Stimulated activated effector memory CD8-positive, alpha-beta T cell treated with anti-CD3 and anti-CD28 coated beads, Interleukin-12 subunit alpha, Interleukin-12 subunit beta, amount 100 ng/mL, for 72 hours (primary cell): ENCODE measurements at regions not wholly inside any gene's neighbourhood (a gene's known extent, or its start where the extent isn't known, plus 50 kb on each side); places are given as distances from the start of the nearest gene placed in this dataset.
"Not testable (repeated sequence)": the region's sequence is repeated elsewhere in the genome, so short reads cannot be mapped to it uniquely, and the experiment has no call there.

ENCODE experiments used
- ATAC-seq: fragments of 150-1000 bp; cut with Tn5 transposase; 2 replicates; pipeline ENCODE4 v1.10.0; 2021
- DNase-seq, 2 donors: peaks; one replicate each; pipeline ENCODE4 v3.0.0; 2021 to 2022; ENCODE audit warnings: low spot score in 2 of 2
- H3K27ac Mint-ChIP-seq: one replicate; pipeline ENCODE4 v1.8.0; 2022; ENCODE audit warnings: mild to moderate bottlenecking, mixed read lengths
- H3K36me3 Mint-ChIP-seq: one replicate; pipeline ENCODE4 v1.8.0; 2022; ENCODE audit warnings: mild to moderate bottlenecking, mixed read lengths
- H3K4me1 Mint-ChIP-seq: one replicate; pipeline ENCODE4 v1.8.0; 2022; ENCODE audit warnings: mixed read lengths
- H3K4me3 Mint-ChIP-seq: one replicate; pipeline ENCODE4 v1.8.0; 2022; ENCODE audit warnings: mild to moderate bottlenecking, mixed read lengths
- H3K9me3 Mint-ChIP-seq: one replicate; pipeline ENCODE4 v1.8.0; 2022; ENCODE audit warnings: mixed read lengths

DNA sequence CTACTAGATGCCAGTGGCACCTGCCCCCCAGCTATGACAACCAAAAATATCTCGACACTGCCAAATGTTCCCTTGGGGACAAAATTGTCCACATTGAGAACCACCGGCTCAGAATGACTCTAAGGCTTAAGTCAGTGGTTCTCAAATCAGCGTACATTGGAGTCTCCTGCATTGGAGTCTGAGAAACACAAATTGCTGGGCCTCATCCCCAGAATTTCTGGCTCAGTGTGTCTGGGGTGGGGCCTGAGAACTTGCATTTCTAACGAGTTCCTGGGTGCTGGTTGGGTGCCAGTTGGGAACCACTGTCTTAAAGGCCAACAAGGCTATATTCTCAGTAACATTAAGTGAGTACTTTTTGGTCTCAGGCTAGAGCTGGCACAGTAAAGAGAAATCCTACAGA, 77.7 kb upstream of the GADD45A start:
- H3K9me3 Mint-ChIP-seq = no peaks in the 10 kb centered on the region
- no peak overlapping the region for H3K27ac Mint-ChIP-seq
- no peak overlapping the region for H3K4me3 Mint-ChIP-seq
- H3K36me3 Mint-ChIP-seq = no peaks in the 10 kb centered on the region
- H3K4me1 Mint-ChIP-seq = no peaks in the 10 kb centered on the region
- DNase-seq (no peak), ATAC-seq (no peak)

DNA sequence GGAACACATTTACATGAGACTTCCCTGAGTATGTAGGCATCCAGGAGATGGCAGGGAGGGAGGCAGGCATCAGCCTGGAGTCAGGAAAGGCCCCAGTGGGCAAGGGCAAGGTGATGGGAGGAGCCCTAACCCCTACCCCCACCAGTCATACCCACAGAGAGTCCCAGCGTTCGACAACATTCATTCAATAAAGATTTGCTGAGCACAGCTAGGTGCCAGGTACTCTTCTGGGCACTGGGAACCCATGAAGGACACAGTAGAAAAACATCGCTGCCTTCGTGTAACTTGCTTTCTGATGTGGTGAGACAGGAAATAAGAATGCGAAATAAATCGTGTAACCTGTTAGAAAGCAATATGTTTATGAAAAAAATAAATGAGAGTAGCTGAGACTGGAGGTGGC, 77.3 kb upstream of the GADD45A start:
- H3K9me3 Mint-ChIP-seq = no peaks in the 10 kb centered on the region
- no peak for DNase-seq
- H3K4me1 Mint-ChIP-seq = no peaks in the 10 kb centered on the region
- no peak for ATAC-seq
- no peak overlapping the region for H3K27ac Mint-ChIP-seq
- no peaks in the 10 kb centered on the region for H3K36me3 Mint-ChIP-seq
- H3K4me3 Mint-ChIP-seq = no peak overlapping the region

DNA sequence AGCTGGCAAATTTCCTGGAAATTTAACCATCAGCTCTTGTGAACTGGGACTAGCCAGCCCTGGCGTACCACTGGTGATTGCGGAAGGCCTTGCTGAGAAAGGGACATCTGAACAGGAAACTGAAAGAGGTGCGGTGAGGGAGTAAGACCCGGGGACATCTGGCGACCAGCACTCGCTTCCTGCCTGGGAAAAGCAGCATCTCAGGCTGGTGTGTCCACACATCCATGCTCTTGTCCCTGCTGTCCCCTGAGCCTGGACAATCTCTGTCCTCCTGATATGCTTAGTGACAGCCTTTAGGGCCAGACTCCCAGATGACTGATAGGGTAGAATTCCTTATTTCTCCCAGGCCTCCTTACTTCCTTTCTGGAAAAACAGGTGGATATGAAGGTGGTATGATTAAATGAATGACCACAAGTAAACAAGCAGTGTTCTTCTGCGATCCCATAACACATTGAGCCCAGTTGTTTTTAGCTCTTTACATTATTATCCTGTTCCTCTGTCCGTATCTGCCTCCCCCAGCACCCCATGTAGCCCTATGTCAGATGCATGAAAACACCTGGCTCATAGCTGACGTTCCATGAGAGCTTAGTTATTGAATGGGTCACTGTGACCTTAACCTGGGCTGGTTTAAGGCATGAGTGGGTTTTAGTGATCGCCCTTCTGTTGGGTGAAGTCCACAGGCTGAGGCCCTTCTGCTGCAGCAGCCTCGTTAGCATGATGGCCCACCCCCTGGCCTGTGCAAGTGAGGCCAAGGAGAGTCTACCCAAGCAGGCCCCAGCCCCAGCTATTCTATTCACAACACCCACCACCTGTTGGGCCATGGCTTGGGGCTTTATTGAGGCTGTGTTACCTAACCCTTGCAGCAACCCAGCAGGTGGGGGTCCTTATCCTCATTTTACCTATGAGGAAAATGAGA, 76.1 kb upstream of the GADD45A start:
- ATAC-seq (no peak), DNase-seq (no peak)
- H3K9me3 Mint-ChIP-seq = no peaks in the 10 kb centered on the region
- no peak overlapping the region for H3K27ac Mint-ChIP-seq
- no peaks in the 10 kb centered on the region for H3K36me3 Mint-ChIP-seq
- no peak overlapping the region for H3K4me3 Mint-ChIP-seq
- no peaks in the 10 kb centered on the region for H3K4me1 Mint-ChIP-seq

DNA sequence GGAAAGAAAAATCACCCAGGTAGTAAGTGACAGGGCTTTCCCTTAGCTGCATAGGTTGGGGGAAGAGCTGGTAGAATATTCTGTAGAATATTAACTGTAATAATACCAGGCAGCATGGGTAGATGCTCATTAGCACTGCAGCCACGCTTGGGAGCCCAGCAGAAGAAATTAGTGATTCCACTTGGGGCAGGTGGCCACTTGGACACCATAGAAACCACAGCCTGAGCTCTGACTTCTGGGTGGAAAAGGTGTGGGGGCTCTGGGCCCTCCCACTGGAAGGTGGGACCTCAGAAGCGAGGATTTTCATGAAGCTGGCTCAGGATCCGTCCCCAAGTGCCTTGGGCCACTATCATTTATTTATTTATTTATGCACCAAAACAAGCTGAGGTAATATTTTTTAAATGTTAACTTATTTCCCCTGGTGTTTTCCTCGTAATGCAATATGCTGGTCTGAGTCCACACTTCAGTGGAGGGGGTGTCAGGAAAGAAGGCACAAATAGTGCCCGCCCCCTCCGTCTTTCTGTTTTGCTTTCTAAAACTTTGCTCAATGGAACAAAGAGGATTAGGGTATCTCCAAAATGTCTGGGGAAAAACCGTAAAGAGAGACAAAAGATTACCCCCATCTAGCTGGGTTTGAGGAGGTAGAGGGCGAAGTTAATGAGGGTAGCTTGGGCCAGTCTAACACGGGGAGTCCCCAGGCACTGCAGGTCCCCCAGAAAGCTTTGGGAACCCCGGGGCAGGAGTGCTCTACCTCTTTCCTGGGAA, 75.2 kb upstream of the GADD45A start:
- Mint-ChIP-seq H3K27ac (no peak overlapping the region), H3K4me3 (no peak overlapping the region), H3K9me3 (no peaks in the 10 kb centered on the region), H3K4me1 (no peaks in the 10 kb centered on the region), H3K36me3 (no peaks in the 10 kb centered on the region)
- ATAC-seq (no peak), DNase-seq (no peak)

DNA sequence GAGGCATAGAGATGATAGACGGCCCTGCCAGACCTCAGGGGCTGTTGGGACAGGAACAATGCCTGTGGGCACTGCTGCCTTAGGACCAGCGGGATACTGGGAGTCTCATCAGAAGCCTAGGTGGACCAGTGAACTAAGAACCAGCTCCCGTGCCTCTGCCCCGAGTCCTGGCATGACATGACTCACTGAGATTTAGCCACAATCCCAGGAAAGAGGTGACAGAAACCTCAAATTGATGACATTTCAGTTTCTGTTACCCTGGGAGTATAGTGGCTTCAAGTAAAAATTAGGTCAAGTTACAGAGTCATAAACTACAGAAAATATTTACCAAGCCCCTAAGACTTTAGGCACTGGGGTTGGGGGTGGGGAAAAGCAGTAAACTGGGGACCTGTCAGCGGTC, 74.6 kb upstream of the GADD45A start:
- no peak for DNase-seq
- H3K4me3 Mint-ChIP-seq = no peak overlapping the region
- H3K4me1 Mint-ChIP-seq = no peaks in the 10 kb centered on the region
- ATAC-seq = peak; percentile 38
- peaks cover 3% of the 10 kb centered on the region for H3K9me3 Mint-ChIP-seq
- H3K27ac Mint-ChIP-seq = no peak overlapping the region
- H3K36me3 Mint-ChIP-seq = no peaks in the 10 kb centered on the region

DNA sequence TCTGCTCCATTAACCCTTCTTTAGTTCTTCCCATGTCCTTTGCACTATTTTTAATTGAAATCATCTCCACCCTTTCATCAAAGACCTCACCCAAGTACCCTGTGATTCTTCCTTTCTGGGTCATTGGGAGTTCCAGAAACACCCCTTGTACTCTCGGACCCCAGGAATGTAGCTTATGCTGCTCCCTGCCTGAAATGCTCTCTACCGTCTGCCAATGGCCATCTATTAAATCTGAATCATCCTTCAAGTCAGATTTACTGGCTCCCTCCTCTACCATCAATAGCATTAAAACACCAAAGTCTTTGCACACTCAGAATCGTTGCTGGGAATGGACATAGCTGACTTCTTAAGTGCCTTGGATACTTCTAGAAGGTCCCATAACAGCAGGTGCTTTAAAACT, 73.2 kb upstream of the GADD45A start:
- H3K4me3 Mint-ChIP-seq = no peak overlapping the region
- peaks cover 3% of the 10 kb centered on the region for H3K9me3 Mint-ChIP-seq
- no peak for DNase-seq
- no peaks in the 10 kb centered on the region for H3K4me1 Mint-ChIP-seq
- ATAC-seq = no peak
- H3K27ac Mint-ChIP-seq = no peak overlapping the region
- no peaks in the 10 kb centered on the region for H3K36me3 Mint-ChIP-seq

DNA sequence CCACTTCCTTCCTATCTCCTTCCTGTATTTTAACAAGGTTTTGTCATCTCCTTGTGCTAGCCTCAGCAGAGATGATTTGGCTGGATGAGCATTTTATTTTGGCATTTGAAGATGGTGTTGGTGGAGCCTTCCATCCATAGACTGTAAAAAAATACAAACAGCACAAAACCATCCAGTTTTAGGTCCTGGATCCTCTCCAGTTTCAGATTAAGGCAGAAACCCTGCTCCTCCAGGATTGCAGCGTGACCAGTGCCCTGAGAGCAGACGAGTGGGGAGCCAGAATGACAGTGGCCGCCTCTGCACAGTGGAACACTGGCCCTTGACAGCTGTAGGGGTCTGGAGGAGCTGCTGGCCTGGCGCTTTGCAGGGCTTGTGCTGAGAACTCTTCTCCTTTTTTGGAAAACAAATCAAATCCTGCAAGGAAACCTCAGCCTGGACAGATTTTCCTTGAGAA, 72.2 kb upstream of the GADD45A start:
- Mint-ChIP-seq H3K4me3 (no peak overlapping the region), H3K27ac (no peak overlapping the region), H3K36me3 (no peaks in the 10 kb centered on the region), H3K9me3 (peaks cover 3% of the 10 kb centered on the region), H3K4me1 (no peaks in the 10 kb centered on the region)
- no peak for ATAC-seq
- no peak for DNase-seq

DNA sequence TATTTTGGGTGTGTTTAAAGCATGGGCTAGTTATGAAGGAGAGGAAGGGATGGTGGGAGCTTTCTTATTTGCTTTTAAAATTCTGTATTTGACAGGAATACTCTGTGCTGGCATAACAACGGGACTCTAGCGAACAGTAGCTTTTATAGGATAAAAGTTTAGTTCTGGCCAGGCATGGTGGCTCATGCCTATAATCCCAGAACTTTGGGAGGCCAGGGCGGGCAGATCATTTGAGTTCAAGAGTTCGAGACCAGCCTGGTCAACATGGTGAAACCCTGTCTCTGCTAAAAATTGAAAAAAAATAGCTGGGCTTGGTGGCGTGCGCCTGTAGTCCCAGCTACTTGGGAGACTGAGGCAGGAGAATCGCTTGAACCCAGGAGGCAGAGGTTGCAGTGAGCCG, 71.5 kb upstream of the GADD45A start:
- DNase-seq, ATAC-seq, H3K27ac Mint-ChIP-seq, H3K4me3 Mint-ChIP-seq, H3K36me3 Mint-ChIP-seq, H3K4me1 Mint-ChIP-seq, H3K9me3 Mint-ChIP-seq: not testable (repeated sequence)

DNA sequence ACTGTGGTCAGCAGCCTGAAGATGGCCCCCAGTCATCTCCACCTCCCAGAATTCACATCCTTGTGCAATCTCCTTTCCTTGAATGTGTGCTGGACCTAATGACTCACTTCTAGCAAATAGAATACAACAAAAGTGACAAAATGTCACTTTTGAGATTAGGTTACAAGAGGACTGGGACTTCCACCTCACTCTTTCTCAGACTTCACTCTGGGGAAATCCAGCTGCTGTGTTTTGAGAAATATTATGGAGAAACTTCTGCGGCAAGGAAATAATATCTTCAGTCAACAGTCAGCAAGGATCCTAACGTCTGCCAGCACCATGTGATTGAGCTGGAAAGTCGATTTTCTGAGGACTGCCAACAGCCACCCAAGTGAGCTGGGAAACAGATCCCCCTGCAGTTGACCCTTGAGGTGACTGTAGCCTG, 70.5 kb upstream of the GADD45A start:
- H3K9me3 Mint-ChIP-seq = peaks cover 3% of the 10 kb centered on the region
- no peak overlapping the region for H3K4me3 Mint-ChIP-seq
- ATAC-seq (no peak), DNase-seq (no peak)
- no peaks in the 10 kb centered on the region for H3K4me1 Mint-ChIP-seq
- H3K36me3 Mint-ChIP-seq = no peaks in the 10 kb centered on the region
- H3K27ac Mint-ChIP-seq = no peak overlapping the region

DNA sequence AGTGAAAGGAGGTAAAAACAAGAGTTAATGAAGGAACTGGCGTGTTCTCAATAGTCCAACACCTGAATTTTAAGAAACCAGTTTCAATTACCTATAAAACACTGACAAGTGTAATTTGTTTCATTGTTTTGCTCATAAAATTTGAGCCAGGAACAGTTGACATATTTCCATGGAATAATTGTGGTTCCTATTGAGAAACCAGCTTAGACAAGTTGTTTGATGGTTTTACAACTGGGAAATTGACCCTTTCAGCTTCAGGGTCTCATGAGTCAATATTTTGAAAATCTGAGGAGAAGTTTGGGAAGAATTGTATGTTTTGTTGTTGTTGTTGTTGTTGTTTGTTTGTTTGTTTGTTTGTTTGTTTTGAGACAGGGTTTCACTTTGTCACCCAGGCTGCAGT, 69.1 kb upstream of the GADD45A start:
- no peak for ATAC-seq
- no peaks in the 10 kb centered on the region for H3K36me3 Mint-ChIP-seq

DNA sequence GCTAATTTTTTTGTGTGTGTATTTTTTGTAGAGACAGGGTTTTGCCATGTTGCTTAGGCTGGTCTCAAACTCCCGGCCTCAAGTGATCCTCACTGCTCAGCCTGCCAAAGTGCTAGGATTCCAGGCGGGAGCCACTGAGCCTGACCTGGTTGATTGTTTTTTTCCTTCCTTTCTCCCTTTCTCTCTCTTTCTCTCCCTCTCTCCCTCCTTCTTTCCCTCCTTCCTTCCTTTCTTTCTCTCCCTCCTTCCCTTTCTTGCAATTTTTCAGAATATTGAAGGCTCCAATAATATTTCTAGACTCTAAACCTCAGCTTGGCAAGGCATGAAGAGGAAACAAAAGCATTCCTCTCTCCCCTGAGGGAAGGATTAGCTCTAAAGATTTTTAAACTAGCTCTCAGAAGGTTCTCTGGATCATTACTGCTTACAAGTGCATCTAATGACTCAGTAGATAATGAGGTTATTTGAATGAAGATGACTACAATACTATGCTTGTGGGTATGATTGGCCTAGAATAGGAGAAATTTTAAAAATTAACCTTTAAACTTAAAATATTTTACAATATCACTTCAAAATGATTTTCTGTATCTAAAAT, 68.5 kb upstream of the GADD45A start:
- Mint-ChIP-seq H3K4me3 (no peak overlapping the region), H3K4me1 (no peaks in the 10 kb centered on the region), H3K9me3 (peaks cover 3% of the 10 kb centered on the region), H3K36me3 (no peaks in the 10 kb centered on the region), H3K27ac (no peak overlapping the region)
- ATAC-seq (no peak), DNase-seq (no peak)

More for the DNA sequence above, 69.1 kb upstream of the GADD45A start:
- Mint-ChIP-seq H3K4me1 (no peaks in the 10 kb centered on the region), H3K4me3 (no peak overlapping the region), H3K9me3 (peaks cover 3% of the 10 kb centered on the region), H3K27ac (no peak overlapping the region)
- DNase-seq = no peak

DNA sequence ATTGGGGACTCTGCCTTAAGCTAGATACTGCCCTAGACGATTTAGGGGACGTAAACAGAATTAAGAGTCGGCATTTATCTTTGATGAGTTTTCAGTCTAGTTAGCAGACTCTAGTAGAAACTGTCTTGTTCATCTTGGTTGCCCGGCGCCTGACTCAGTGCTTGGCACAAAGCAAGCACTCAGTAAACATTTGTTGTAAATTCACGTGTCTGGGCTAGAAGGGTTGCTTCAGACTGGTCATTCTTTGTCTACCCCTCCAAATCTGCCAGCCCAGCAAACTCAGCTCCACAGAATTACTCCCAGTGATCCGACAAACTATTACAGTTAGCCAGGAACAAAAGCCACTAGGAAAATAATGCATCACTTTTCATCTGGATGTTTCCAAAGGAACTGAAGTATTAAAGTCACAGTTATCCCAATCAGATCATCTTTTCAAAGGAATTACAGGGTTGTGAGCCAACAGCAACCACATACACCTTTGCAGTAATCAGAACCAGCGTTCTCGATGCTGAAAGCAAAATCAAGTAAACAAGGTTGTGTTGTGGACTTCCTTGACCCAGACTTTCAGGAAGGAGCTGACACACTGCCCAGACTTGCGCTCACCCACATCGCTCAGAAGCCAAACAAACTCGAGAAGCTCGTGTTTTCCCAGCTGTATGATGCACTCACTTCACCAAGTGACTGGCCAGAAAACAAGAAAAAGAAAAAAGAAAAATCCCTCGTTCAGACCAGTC, 66.5 kb upstream of the GADD45A start:
- DNase-seq = no peak

DNA sequence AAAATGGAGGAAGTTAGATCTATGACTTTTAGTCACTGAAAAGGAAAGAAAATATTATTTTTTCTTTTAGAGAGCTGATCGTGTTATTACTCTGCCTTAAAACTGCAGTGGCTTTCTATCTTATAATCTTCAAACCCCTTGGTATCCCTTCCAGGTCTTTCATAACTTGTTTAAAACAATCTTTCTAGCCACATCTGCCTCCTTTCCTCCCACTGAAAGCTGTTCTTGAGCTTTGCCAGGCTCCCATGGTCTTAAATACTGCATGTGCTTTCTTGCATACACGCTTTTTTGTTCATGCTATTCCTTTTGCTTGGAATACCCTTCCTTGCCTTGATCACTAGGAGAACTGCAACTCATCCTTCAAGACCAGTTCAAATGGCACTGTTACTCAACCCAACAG, 65.9 kb upstream of the GADD45A start:
- ATAC-seq = no peak
- no peak for DNase-seq
- Mint-ChIP-seq H3K9me3 (peaks cover 3% of the 10 kb centered on the region), H3K27ac (no peak overlapping the region), H3K4me3 (no peak overlapping the region), H3K36me3 (no peaks in the 10 kb centered on the region), H3K4me1 (no peaks in the 10 kb centered on the region)

More for the DNA sequence above, 66.5 kb upstream of the GADD45A start:
- Mint-ChIP-seq H3K36me3 (no peaks in the 10 kb centered on the region), H3K4me3 (no peak overlapping the region), H3K27ac (no peak overlapping the region), H3K4me1 (no peaks in the 10 kb centered on the region), H3K9me3 (peaks cover 3% of the 10 kb centered on the region)
- no peak for ATAC-seq

DNA sequence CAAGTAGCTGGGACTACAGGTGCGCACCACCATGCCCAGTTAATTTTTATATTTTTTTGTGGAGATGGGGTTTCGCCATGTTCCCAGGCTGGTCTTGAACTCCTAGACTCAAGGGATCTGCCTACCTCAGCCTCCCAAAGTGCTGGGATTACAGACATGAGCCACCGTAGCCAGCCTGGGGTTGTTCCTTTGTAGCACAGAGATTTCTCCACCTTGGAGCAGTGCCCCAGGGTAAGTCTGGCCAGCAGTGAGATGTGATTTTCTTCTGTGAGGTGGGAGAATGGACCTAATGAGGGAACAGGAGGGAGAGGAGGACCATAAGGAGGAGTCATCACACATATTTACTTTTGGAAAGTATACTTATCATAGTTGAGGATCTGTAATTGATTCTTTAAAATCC, 61.1 kb upstream of the GADD45A start:
- H3K36me3 Mint-ChIP-seq = no peaks in the 10 kb centered on the region
- no peaks in the 10 kb centered on the region for H3K9me3 Mint-ChIP-seq
- H3K4me1 Mint-ChIP-seq = no peaks in the 10 kb centered on the region
- H3K27ac Mint-ChIP-seq = no peak overlapping the region
- no peak overlapping the region for H3K4me3 Mint-ChIP-seq
- DNase-seq = no peak
- ATAC-seq = no peak

DNA sequence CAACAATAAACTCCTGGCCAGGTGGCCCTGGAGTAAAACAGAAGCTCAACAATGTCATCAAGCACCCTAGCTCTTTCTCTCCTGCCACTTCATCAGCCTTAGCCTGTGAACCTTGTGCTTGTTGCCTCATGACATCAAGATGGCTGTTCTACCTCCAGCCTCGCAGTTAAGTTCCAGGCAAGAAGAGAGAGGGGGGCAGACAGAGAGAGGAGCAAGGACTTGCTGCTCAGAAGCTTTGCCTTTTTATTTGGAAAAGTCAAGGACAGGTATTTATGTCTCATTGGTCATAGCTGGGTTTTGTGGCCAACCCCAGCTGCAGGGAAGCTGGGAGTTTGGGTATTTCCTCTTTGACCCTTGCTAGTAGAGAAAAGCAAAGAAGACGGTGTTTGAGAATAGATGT, 60.3 kb upstream of the GADD45A start:
- H3K9me3 Mint-ChIP-seq = no peaks in the 10 kb centered on the region
- H3K27ac Mint-ChIP-seq = no peak overlapping the region
- H3K4me1 Mint-ChIP-seq = no peaks in the 10 kb centered on the region
- ATAC-seq (no peak), DNase-seq (no peak)
- H3K36me3 Mint-ChIP-seq = no peaks in the 10 kb centered on the region
- no peak overlapping the region for H3K4me3 Mint-ChIP-seq
